Gastrocnemius medialis (tissue), 4 donors: ENCODE measurements at regions not wholly inside any gene's neighbourhood (a gene's known extent, or its start where the extent isn't known, plus 50 kb on each side); places are given as distances from the start of the nearest gene placed in this dataset.

Experiments
- POLR2A ChIP-seq, 2 donors: fragments of 450-650 bp; IDR thresholded peaks; one replicate each; pipeline ENCODE4 v1.6.1; 2017; ENCODE audit warnings: antibody characterized with exemption in 2 of 2, mild to moderate bottlenecking in 2 of 2, moderate library complexity in 2 of 2
- TF ChIP-seq, protein P1 (sequence below), 5 experiments: fragments of 450-650 bp in 3 of 5; fragments of 200-600 bp in 2 of 5; sonication (generic) in 2 of 5; IDR thresholded peaks in 4 of 5; conservative IDR thresholded peaks in 1 of 5; 1 replicate in 4 of 5; 2 replicates in 1 of 5; pipeline ENCODE4 v1.5.1; 2016 to 2019; ENCODE audit warnings: antibody characterized with exemption in 5 of 5, mild to moderate bottlenecking in 3 of 5, moderate library complexity in 3 of 5

DNA sequence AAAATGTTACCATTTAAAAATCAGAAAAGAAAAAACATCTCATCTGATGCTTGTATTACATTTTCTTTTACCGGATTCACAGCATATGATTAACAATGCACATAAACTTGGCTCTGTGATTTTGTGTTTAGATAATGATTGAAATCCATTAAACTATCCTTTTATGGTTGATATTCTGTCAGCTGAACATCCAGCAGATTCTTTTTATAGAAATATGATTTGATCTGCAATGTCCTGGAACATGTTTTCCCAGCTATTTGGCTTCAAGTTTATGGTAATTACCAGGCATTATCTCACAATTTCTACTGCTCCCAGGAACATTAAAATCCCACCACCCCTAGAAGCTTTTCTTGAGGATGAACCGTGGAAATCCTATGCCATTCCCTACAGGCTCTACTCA is 205.7 kb upstream of the TET2 start:
- TF ChIP-seq, protein P1, sequence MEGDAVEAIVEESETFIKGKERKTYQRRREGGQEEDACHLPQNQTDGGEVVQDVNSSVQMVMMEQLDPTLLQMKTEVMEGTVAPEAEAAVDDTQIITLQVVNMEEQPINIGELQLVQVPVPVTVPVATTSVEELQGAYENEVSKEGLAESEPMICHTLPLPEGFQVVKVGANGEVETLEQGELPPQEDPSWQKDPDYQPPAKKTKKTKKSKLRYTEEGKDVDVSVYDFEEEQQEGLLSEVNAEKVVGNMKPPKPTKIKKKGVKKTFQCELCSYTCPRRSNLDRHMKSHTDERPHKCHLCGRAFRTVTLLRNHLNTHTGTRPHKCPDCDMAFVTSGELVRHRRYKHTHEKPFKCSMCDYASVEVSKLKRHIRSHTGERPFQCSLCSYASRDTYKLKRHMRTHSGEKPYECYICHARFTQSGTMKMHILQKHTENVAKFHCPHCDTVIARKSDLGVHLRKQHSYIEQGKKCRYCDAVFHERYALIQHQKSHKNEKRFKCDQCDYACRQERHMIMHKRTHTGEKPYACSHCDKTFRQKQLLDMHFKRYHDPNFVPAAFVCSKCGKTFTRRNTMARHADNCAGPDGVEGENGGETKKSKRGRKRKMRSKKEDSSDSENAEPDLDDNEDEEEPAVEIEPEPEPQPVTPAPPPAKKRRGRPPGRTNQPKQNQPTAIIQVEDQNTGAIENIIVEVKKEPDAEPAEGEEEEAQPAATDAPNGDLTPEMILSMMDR (IDR thresholded peaks at IDR 0.05 in 4 of 5, conservative IDR thresholded peaks at IDR 0.05 in 1 of 5) = no peak
- no peak for TF ChIP-seq POLR2A (IDR thresholded peaks at IDR 0.05)
